ENCODE measurements at regions not wholly inside any gene's neighbourhood (a gene's known extent, or its start where the extent isn't known, plus 50 kb on each side); places are given as distances from the start of the nearest gene placed in this dataset.

- Histone ChIP-seq H3K27me3 (ENCODE audit: insufficient read depth, low read depth, severe bottlenecking) (no peaks in the 10 kb centered on the region), H3K27ac (no peak overlapping the region), H3K9me3 (ENCODE audit: severe bottlenecking) (no peaks in the 10 kb centered on the region), H3K4me3 (ENCODE audit: low read depth, low read length) (no peak overlapping the region), H3K36me3 (no peaks in the 10 kb centered on the region)
- TF ChIP-seq, protein P1, sequence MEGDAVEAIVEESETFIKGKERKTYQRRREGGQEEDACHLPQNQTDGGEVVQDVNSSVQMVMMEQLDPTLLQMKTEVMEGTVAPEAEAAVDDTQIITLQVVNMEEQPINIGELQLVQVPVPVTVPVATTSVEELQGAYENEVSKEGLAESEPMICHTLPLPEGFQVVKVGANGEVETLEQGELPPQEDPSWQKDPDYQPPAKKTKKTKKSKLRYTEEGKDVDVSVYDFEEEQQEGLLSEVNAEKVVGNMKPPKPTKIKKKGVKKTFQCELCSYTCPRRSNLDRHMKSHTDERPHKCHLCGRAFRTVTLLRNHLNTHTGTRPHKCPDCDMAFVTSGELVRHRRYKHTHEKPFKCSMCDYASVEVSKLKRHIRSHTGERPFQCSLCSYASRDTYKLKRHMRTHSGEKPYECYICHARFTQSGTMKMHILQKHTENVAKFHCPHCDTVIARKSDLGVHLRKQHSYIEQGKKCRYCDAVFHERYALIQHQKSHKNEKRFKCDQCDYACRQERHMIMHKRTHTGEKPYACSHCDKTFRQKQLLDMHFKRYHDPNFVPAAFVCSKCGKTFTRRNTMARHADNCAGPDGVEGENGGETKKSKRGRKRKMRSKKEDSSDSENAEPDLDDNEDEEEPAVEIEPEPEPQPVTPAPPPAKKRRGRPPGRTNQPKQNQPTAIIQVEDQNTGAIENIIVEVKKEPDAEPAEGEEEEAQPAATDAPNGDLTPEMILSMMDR (IDR thresholded peaks at IDR 0.05; ENCODE audit: low read depth, low read length) = no peak
- no peak for DNase-seq
These were observed 140.2 kb downstream of the IRS1 start for GRCh38 chr2:226659410-226659809.

GRCh38 chr2:226658555-226658954, 141.1 kb downstream of the IRS1 start:
- Histone ChIP-seq H3K4me3 (ENCODE audit: low read depth, low read length) (no peak overlapping the region), H3K27me3 (ENCODE audit: insufficient read depth, low read depth, severe bottlenecking) (no peaks in the 10 kb centered on the region), H3K9me3 (ENCODE audit: severe bottlenecking) (no peaks in the 10 kb centered on the region), H3K36me3 (no peaks in the 10 kb centered on the region), H3K27ac (no peak overlapping the region)
- TF ChIP-seq, protein P1 (IDR thresholded peaks at IDR 0.05; ENCODE audit: low read depth, low read length) = no peak
- DNase-seq = no peak

GRCh38 chr2:226657340-226658053, 142.1 kb downstream of the IRS1 start:
- Histone ChIP-seq H3K27me3 (ENCODE audit: insufficient read depth, low read depth, severe bottlenecking) (no peaks in the 10 kb centered on the region), H3K27ac (no peak overlapping the region), H3K36me3 (no peaks in the 10 kb centered on the region), H3K9me3 (ENCODE audit: severe bottlenecking) (no peaks in the 10 kb centered on the region), H3K4me3 (ENCODE audit: low read depth, low read length) (no peak overlapping the region)
- no peak for DNase-seq
- TF ChIP-seq, protein P1 (IDR thresholded peaks at IDR 0.05; ENCODE audit: low read depth, low read length) = no peak

DNA sequence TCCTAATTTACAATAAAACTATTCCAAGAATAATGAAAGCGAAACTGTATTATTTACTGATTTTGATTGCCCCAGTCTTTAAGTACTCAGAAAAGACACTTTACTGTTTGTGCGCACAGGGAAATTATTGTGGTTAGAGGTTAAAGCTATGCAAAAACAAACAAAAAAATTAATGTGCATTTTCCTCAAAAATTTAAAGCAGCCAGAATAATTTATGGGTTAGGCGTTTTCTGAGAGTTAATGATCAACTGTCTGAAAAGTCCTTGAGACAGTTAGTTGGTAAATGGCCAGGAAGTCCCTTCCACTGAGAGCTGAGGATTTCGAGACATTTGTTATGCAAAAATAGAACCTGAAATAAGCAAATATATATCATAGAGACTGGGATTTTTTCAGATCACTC, 143.3 kb downstream of the IRS1 start:
- no peak for DNase-seq
- H3K27me3 ChIP-seq (ENCODE audit: insufficient read depth, low read depth, severe bottlenecking) = no peaks in the 10 kb centered on the region
- no peaks in the 10 kb centered on the region for H3K9me3 ChIP-seq (ENCODE audit: severe bottlenecking)
- no peak overlapping the region for H3K27ac ChIP-seq
- H3K36me3 ChIP-seq = no peaks in the 10 kb centered on the region
- TF ChIP-seq, protein P1 (IDR thresholded peaks at IDR 0.05; ENCODE audit: low read depth, low read length) = no peak
- H3K4me3 ChIP-seq (ENCODE audit: low read depth, low read length) = no peak overlapping the region

DNA sequence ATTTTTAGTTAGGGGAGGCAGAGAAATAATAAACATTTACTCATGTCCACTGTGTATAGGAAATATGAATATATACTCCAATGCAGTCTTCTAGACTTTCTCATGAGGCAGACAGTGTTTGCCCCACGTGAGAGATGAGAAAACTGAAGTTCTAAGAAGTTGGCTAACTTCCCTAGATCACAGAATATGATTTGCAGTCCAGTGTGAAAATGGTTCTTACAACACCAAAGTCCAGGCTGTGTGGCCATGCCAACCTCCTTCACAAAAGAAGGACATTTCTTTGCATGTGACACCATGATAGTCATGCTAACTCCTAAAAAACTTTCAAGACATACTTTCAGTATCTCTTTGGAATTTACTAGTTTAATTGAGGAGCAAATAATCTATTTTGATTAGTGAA, 143.7 kb downstream of the IRS1 start:
- Histone ChIP-seq H3K27ac (no peak overlapping the region), H3K27me3 (ENCODE audit: insufficient read depth, low read depth, severe bottlenecking) (no peaks in the 10 kb centered on the region), H3K4me3 (ENCODE audit: low read depth, low read length) (no peak overlapping the region), H3K9me3 (ENCODE audit: severe bottlenecking) (no peaks in the 10 kb centered on the region), H3K36me3 (no peaks in the 10 kb centered on the region)
- no peak for DNase-seq
- TF ChIP-seq, protein P1 (IDR thresholded peaks at IDR 0.05; ENCODE audit: low read depth, low read length) = no peak

All from WERI-Rb-1 (cell line).